SK-N-MC (cell line): ENCODE measurements at regions not wholly inside any gene's neighbourhood (a gene's known extent, or its start where the extent isn't known, plus 50 kb on each side); places are given as distances from the start of the nearest gene placed in this dataset.

ENCODE experiments used
- EZH2 ChIP-seq: fragments of 200-600 bp; sonication (generic); IDR thresholded peaks from one replicate; pipeline ENCODE4 v1.6.1; 2017; ENCODE audit warnings: antibody characterized with exemption
- FOXP2 ChIP-seq: optimal IDR thresholded peaks from 2 replicates; pipeline ENCODE3; 2011; ENCODE audit warnings: mild to moderate bottlenecking, moderate library complexity; ENCODE audit not compliant: insufficient read depth; ENCODE audit errors: extremely low read length, control extremely low read depth
- POLR2AphosphoS5 ChIP-seq: IDR thresholded peaks from 2 replicates; pipeline ENCODE4 v1.6.1; 2012; ENCODE audit warnings: mild to moderate bottlenecking, low read depth, low read length, borderline replicate concordance

DNA sequence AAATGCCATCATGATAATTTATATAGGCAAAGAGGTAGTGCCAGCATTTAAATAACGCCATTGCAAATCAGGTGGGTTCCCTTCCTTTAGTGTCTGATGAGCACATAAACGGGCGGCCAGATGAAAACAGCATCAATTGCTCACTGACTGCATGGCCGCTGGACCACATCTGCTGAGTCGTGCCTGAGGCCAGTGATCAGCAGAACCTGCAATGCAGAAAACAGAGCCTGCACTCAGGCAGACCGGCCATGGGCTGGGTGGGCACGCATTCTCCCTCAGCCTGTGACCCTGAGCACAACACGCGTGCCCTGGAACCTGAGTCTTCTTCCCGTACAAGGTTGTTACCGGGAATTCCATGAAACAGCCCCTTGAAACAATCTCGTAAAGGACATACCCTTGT lies 144.0 kb upstream of the THBS2 start:
- TF ChIP-seq EZH2 (no peak), FOXP2 (no peak), POLR2AphosphoS5 (no peak)
